Gastrocnemius medialis (tissue), 4 donors: ENCODE measurements at regions not wholly inside any gene's neighbourhood (a gene's known extent, or its start where the extent isn't known, plus 50 kb on each side); places are given as distances from the start of the nearest gene placed in this dataset.

Experiments used
- ATAC-seq, 2 donors: fragments of 150-250 bp; one replicate each; pipeline ENCODE4 v1.9.1; 2016
- DNase-seq, 2 donors: peaks; one replicate each; pipeline ENCODE4 v3.0.0-alpha.2; 2019
- H3K27ac ChIP-seq, 4 donors: fragments of 200-600 bp; sonication (generic); 1 replicate in 1 of 4; 2 replicates in 3 of 4; pipeline ENCODE4 v1.5.1; 2016 to 2018; ENCODE audit warnings: mild to moderate bottlenecking in 2 of 4, moderate library complexity in 1 of 4
- H3K27me3 ChIP-seq, 3 donors: fragments of 200-600 bp; sonication (generic) in 2 of 3; 1 replicate in 1 of 3; 2 replicates in 2 of 3; pipeline versions ENCODE4 v1.5.1 to v1.6.0; 2016 to 2019; ENCODE audit warnings: mild to moderate bottlenecking in 1 of 3, moderate library complexity in 1 of 3
- H3K36me3 ChIP-seq, 2 donors: fragments of 200-600 bp; sonication (generic) in 1 of 2; one replicate each; pipeline ENCODE4 v1.5.1; 2017 to 2018
- H3K4me1 ChIP-seq, 2 donors: fragments of 200-600 bp; sonication (generic) in 1 of 2; one replicate each; pipeline ENCODE4 v1.5.1; 2016 to 2017; ENCODE audit warnings: mild to moderate bottlenecking in 2 of 2
- H3K4me3 ChIP-seq, 4 donors: fragments of 200-600 bp; sonication (generic) in 3 of 4; 1 replicate in 1 of 4; 2 replicates in 3 of 4; pipeline ENCODE4 v1.5.1; 2016 to 2019; ENCODE audit warnings: mild to moderate bottlenecking in 2 of 4
- H3K9me3 ChIP-seq, 3 donors: fragments of 200-600 bp; sonication (generic) in 2 of 3; 1 replicate in 1 of 3; 2 replicates in 2 of 3; pipeline ENCODE4 v1.5.1; 2016 to 2019
- CTCF ChIP-seq, 5 experiments: fragments of 450-650 bp in 3 of 5; fragments of 200-600 bp in 2 of 5; sonication (generic) in 2 of 5; IDR thresholded peaks in 4 of 5; conservative IDR thresholded peaks in 1 of 5; 1 replicate in 4 of 5; 2 replicates in 1 of 5; pipeline ENCODE4 v1.5.1; 2016 to 2019; ENCODE audit warnings: antibody characterized with exemption in 5 of 5, mild to moderate bottlenecking in 3 of 5, moderate library complexity in 3 of 5
- POLR2A ChIP-seq, 2 donors: fragments of 450-650 bp; IDR thresholded peaks; one replicate each; pipeline ENCODE4 v1.6.1; 2017; ENCODE audit warnings: antibody characterized with exemption in 2 of 2, mild to moderate bottlenecking in 2 of 2, moderate library complexity in 2 of 2
- in situ Hi-C, 4 donors: fragments of 200-750 bp; cut with MboI; loops; one replicate each; pipeline versions ENCODE4 v1.15.0 to v1.8.0; 2017; ENCODE audit warnings: low sequenced_read_pairs in 4 of 4
- intact Hi-C: fragments of 100-400 bp; cut with DNase I; formaldehyde crosslinking; loops from one replicate; pipeline ENCODE4 v1.15.1; 2023; ENCODE audit warnings: low total_unique reads

DNA sequence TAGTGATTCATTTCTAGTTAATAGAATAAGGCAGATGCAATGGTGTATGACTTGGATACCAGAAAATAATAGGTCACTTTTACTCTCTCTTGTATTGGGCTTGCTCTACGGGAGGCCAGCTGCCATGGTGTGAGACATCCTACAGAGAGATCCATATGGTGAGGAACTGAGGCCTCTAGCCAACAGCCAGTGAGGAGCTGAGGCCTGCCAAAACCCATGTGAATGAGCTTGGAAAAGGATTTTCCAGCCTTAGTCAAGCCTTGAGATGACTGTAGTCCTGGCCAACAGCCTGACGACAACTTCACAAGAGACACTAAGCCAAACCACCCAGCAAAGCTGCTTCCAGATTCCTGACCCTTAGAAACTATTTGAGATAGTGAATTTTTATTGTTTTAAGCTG, 1300.2 kb downstream of the RAPGEF2 start:
- Histone ChIP-seq H3K36me3 (no peaks in the 10 kb centered on the region), H3K9me3 (peaks cover 0 to 4% (median 0%) of the 10 kb centered on the region in 3 donors), H3K4me3 (no peak overlapping the region), H3K27ac (no peak overlapping the region), H3K4me1 (no peaks in the 10 kb centered on the region), H3K27me3 (no peaks in the 10 kb centered on the region)
- ATAC-seq (no peak), DNase-seq (no peak)
- no peak for TF ChIP-seq CTCF (IDR thresholded peaks at IDR 0.05 in 4 of 5, conservative IDR thresholded peaks at IDR 0.05 in 1 of 5)
- TF ChIP-seq POLR2A (IDR thresholded peaks at IDR 0.05) = no peak
- in situ Hi-C loops (no loop called here), intact Hi-C loops (no loop called here)

GRCh38 chr4:160406263-160406825, 1303.5 kb downstream of the RAPGEF2 start:
- Histone ChIP-seq H3K27ac (no peak overlapping the region), H3K9me3 (no peaks in the 10 kb centered on the region), H3K4me1 (no peaks in the 10 kb centered on the region), H3K4me3 (no peak overlapping the region), H3K36me3 (no peaks in the 10 kb centered on the region), H3K27me3 (no peaks in the 10 kb centered on the region)
- ATAC-seq = no peak
- in situ Hi-C loops = no loop called here
- intact Hi-C loops = no loop called here
- no peak for TF ChIP-seq CTCF (IDR thresholded peaks at IDR 0.05 in 4 of 5, conservative IDR thresholded peaks at IDR 0.05 in 1 of 5)
- TF ChIP-seq POLR2A (IDR thresholded peaks at IDR 0.05) = no peak
- DNase-seq = no peak

- no peaks in the 10 kb centered on the region for H3K9me3 ChIP-seq
- no peak overlapping the region for H3K4me3 ChIP-seq
- no peak for ATAC-seq
- TF ChIP-seq POLR2A (IDR thresholded peaks at IDR 0.05) (no peak), CTCF (IDR thresholded peaks at IDR 0.05 in 4 of 5, conservative IDR thresholded peaks at IDR 0.05 in 1 of 5) (no peak)
- no peaks in the 10 kb centered on the region for H3K36me3 ChIP-seq
- H3K27ac ChIP-seq = no peak overlapping the region
- in situ Hi-C loops = no loop called here
- no peak for DNase-seq
- no peaks in the 10 kb centered on the region for H3K27me3 ChIP-seq
- no peaks in the 10 kb centered on the region for H3K4me1 ChIP-seq
- intact Hi-C loops = no loop called here
Measured at GRCh38 chr4:160414496-160414895, 1311.6 kb downstream of the RAPGEF2 start.

GRCh38 chr4:160423879-160424451, 1321.1 kb downstream of the RAPGEF2 start:
- Histone ChIP-seq H3K27me3 (no peaks in the 10 kb centered on the region), H3K4me3 (no peak overlapping the region), H3K9me3 (no peaks in the 10 kb centered on the region), H3K27ac (no peak overlapping the region), H3K36me3 (no peaks in the 10 kb centered on the region), H3K4me1 (no peaks in the 10 kb centered on the region)
- ATAC-seq = no peak
- intact Hi-C loops = no loop called here
- TF ChIP-seq CTCF (IDR thresholded peaks at IDR 0.05 in 4 of 5, conservative IDR thresholded peaks at IDR 0.05 in 1 of 5) (no peak), POLR2A (IDR thresholded peaks at IDR 0.05) (no peak)
- in situ Hi-C loops = no loop called here
- DNase-seq = no peak

- DNase-seq (no peak), ATAC-seq (no peak)
- Histone ChIP-seq H3K27ac (no peak overlapping the region), H3K9me3 (no peaks in the 10 kb centered on the region), H3K4me1 (no peaks in the 10 kb centered on the region), H3K27me3 (no peaks in the 10 kb centered on the region), H3K4me3 (no peak overlapping the region), H3K36me3 (no peaks in the 10 kb centered on the region)
- intact Hi-C loops = no loop called here
- in situ Hi-C loops = no loop called here
- TF ChIP-seq CTCF (IDR thresholded peaks at IDR 0.05 in 4 of 5, conservative IDR thresholded peaks at IDR 0.05 in 1 of 5) (no peak), POLR2A (IDR thresholded peaks at IDR 0.05) (no peak)
Measured at GRCh38 chr4:160426233-160426632, 1323.4 kb downstream of the RAPGEF2 start.
